CD4-positive, alpha-beta T cell treated with Interleukin-6 at 100 ng/mL for 8 hours (primary cell): ENCODE measurements at regions not wholly inside any gene's neighbourhood (a gene's known extent, or its start where the extent isn't known, plus 50 kb on each side); places are given as distances from the start of the nearest gene placed in this dataset.

Experiments used
- DNase-seq: peaks from one replicate; pipeline ENCODE4 v3.0.0-alpha.2; 2020; ENCODE audit warnings: mixed read lengths, low spot score

- no peak for DNase-seq
These were observed 98.8 kb upstream of the NCKAP5 start for GRCh38 chr2:133667085-133667484.

- DNase-seq: no peak
These were observed 99.7 kb upstream of the NCKAP5 start for GRCh38 chr2:133667968-133668367.

- no peak for DNase-seq
These were observed 100.3 kb upstream of the NCKAP5 start for GRCh38 chr2:133668547-133668946.

GRCh38 chr2:133673305-133673905 is 105.1 kb upstream of the NCKAP5 start:
- DNase-seq: no peak

- no peak for DNase-seq
These were observed 105.8 kb upstream of the NCKAP5 start for GRCh38 chr2:133674066-133674432.

GRCh38 chr2:133674433-133675331 is 106.4 kb upstream of the NCKAP5 start:
- no peak for DNase-seq

GRCh38 chr2:133676392-133677130 is 108.3 kb upstream of the NCKAP5 start:
- DNase-seq: no peak

GRCh38 chr2:133680343-133681049 is 112.2 kb upstream of the NCKAP5 start:
- DNase-seq: no peak

- DNase-seq: no peak
These were observed 114.1 kb upstream of the NCKAP5 start for GRCh38 chr2:133682347-133682746.

GRCh38 chr2:133682906-133683305 is 114.6 kb upstream of the NCKAP5 start:
- no peak for DNase-seq

- no peak for DNase-seq
These were observed 117.5 kb upstream of the NCKAP5 start for GRCh38 chr2:133685636-133686215.

- no peak for DNase-seq
These were observed 122.5 kb upstream of the NCKAP5 start for GRCh38 chr2:133690780-133691179.

GRCh38 chr2:133691336-133691735 is 123.1 kb upstream of the NCKAP5 start:
- DNase-seq: no peak

- DNase-seq: no peak
These were observed 137.0 kb upstream of the NCKAP5 start for GRCh38 chr2:133705287-133705686.

- no peak for DNase-seq
These were observed 142.3 kb upstream of the NCKAP5 start for GRCh38 chr2:133710613-133711012.

GRCh38 chr2:133711201-133711600 is 142.9 kb upstream of the NCKAP5 start:
- no peak for DNase-seq

- DNase-seq: no peak
These were observed 143.5 kb upstream of the NCKAP5 start for GRCh38 chr2:133711806-133712205.

- DNase-seq: no peak
These were observed 144.1 kb upstream of the NCKAP5 start for GRCh38 chr2:133712369-133712768.

- no peak for DNase-seq
These were observed 144.9 kb upstream of the NCKAP5 start for GRCh38 chr2:133713049-133713580.

- no peak for DNase-seq
These were observed 147.9 kb upstream of the NCKAP5 start for GRCh38 chr2:133716166-133716565.

GRCh38 chr2:133717497-133717896 is 149.2 kb upstream of the NCKAP5 start:
- no peak for DNase-seq
